IPS-20b (cell line): ENCODE measurements at regions not wholly inside any gene's neighbourhood (a gene's known extent, or its start where the extent isn't known, plus 50 kb on each side); places are given as distances from the start of the nearest gene placed in this dataset.
"Not testable (repeated sequence)": the region's sequence is repeated elsewhere in the genome, so short reads cannot be mapped to it uniquely, and the experiment has no call there.

ENCODE experiments used
- H3K27ac ChIP-seq: one replicate; pipeline ENCODE4 v1.5.1; 2013; ENCODE audit warnings: low read length
- H3K27me3 ChIP-seq: 2 replicates; pipeline ENCODE4 v1.6.1; 2013; ENCODE audit warnings: mild to moderate bottlenecking, low read length, inconsistent platforms; ENCODE audit not compliant: insufficient read depth
- H3K36me3 ChIP-seq: 2 replicates; pipeline ENCODE4 v1.6.1; 2013; ENCODE audit warnings: low read depth, mild to moderate bottlenecking, inconsistent platforms, low read length, moderate library complexity; ENCODE audit not compliant: insufficient read depth
- H3K4me1 ChIP-seq: 2 replicates; pipeline ENCODE4 v1.6.1; 2013; ENCODE audit warnings: mild to moderate bottlenecking, control low read depth, inconsistent platforms, low read length, moderate library complexity; ENCODE audit not compliant: insufficient read depth
- H3K4me3 ChIP-seq: 2 replicates; pipeline ENCODE4 v1.5.1; 2013; ENCODE audit warnings: mild to moderate bottlenecking, low read length, inconsistent platforms
- H3K9ac ChIP-seq: 2 replicates; pipeline ENCODE4 v1.6.1; 2013; ENCODE audit warnings: low read depth, mild to moderate bottlenecking, inconsistent platforms, low read length, moderate library complexity
- H3K9me3 ChIP-seq: 2 replicates; pipeline ENCODE4 v1.6.1; 2013; ENCODE audit warnings: mild to moderate bottlenecking, low read depth, low read length, inconsistent platforms; ENCODE audit not compliant: insufficient read depth

- not testable (repeated sequence) for H3K36me3 ChIP-seq, H3K4me3 ChIP-seq, H3K4me1 ChIP-seq, H3K9me3 ChIP-seq, H3K9ac ChIP-seq, H3K27me3 ChIP-seq, H3K27ac ChIP-seq
Observed at GRCh38 chr2:95713470-95714177, 121.8 kb downstream of the TRIM43 start.

DNA sequence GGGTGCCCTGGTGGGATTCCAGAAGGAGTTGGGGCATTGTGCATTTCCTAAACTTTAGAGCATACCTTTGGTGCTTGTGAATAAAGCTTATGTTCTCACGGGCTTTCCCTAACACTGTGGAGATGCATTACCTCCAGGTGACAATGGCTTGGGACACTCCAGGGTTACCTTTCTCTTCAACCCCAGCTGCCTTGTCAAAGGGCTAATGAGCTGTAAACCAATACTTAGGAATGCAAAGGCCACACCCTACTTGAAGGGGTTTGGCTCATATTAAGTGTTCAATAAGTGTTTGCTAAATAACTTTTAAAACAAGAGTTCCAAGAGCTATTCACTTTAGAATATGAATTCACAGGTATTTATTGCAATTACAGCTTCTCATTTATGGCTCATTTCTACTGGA, 122.6 kb downstream of the TRIM43 start:
- not testable (repeated sequence) for H3K4me1 ChIP-seq, H3K9ac ChIP-seq, H3K27ac ChIP-seq, H3K36me3 ChIP-seq, H3K4me3 ChIP-seq, H3K27me3 ChIP-seq, H3K9me3 ChIP-seq

DNA sequence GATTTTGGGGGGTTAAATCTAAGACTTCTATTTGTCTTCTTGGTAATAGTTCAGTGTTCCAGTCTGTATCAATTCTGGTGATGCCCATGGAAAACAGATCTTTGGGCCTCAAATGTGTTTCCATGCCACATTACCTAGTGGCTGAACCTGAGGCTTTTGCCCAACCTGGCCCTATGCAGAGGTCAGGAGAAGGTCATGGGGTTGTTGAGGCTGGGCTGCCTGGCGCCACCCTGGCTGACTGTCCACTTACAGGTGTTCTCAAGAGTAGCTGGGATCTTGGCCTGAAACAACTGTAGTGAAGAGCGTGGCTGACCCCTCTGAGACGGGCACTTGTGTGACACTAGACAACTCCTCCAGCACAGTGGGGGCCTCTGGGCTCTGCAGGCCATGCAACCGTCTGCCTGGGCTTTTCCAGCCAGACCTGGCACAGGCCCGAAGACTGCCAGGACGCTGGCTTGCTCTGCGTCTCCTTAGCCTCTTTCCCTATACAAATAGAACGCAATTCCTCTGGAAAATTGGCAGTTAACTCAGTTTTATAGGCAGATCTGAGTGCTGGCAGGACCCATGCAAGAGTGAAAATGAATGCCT, 127.8 kb downstream of the TRIM43 start:
- Histone ChIP-seq H3K4me3 (no peak overlapping the region), H3K9ac (no peak overlapping the region), H3K9me3 (no peaks in the 10 kb centered on the region), H3K4me1 (no peaks in the 10 kb centered on the region), H3K27ac (no peak overlapping the region), H3K36me3 (no peaks in the 10 kb centered on the region), H3K27me3 (no peaks in the 10 kb centered on the region)

- no peak overlapping the region for H3K27ac ChIP-seq
- H3K36me3 ChIP-seq: no peaks in the 10 kb centered on the region
- no peaks in the 10 kb centered on the region for H3K4me1 ChIP-seq
- H3K9me3 ChIP-seq: no peaks in the 10 kb centered on the region
- no peak overlapping the region for H3K4me3 ChIP-seq
- H3K9ac ChIP-seq: no peak overlapping the region
- H3K27me3 ChIP-seq: no peaks in the 10 kb centered on the region
Observed at GRCh38 chr2:95721726-95722125, 129.9 kb downstream of the TRIM43 start.

DNA sequence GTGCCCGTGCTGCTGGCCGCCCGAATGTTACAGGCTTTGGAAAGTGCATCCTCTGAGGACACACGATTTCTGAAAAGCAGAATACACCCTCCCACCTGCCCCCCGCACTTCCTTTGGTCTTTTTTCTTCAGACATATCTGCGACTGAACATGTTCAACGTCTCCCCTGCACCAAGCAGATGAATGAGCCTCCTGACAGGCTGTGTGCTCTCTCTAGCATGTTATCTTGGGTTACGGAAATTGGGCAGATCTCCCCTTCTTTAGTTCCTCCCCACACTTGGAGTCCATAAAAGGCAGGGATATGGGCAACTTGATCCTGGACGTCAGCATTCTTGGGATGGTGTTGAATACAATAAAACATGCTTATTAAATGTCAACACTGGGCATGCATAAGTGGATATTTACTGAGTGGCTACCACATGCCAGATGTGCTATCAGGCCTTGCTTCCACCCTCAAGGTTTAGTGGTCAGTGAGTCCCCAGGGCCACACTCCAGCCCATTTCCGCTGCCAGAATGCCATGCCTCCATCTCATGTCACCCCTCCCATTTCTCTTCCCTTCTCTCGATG, 130.4 kb downstream of the TRIM43 start:
- Histone ChIP-seq H3K4me3 (no peak overlapping the region), H3K27me3 (no peaks in the 10 kb centered on the region), H3K9ac (no peak overlapping the region), H3K27ac (no peak overlapping the region), H3K36me3 (no peaks in the 10 kb centered on the region), H3K9me3 (no peaks in the 10 kb centered on the region), H3K4me1 (no peaks in the 10 kb centered on the region)

- not testable (repeated sequence) for H3K9me3 ChIP-seq
Observed at GRCh38 chr2:95723627-95724210, 131.9 kb downstream of the TRIM43 start.

DNA sequence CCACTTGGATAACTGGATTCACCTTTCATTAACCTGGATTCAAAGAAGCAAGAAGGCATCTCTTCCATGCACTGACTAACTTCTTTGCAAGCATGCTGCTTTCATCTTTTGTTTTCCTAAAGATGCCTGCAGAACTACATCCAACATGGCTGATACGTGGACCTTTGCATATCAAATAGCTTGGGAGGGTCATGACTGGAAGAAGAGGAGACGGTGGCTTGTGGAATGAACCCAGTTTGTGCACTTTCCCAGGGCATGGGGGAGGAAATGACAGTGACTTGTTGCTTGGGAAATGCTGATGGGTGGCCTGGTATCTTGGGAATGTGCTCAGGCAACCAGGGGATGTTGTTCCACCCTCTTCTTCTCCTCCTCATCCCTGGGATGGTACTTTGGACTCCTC, 133.4 kb downstream of the TRIM43 start:
- H3K9ac ChIP-seq, H3K9me3 ChIP-seq, H3K27ac ChIP-seq, H3K4me3 ChIP-seq, H3K36me3 ChIP-seq, H3K4me1 ChIP-seq, H3K27me3 ChIP-seq: not testable (repeated sequence)

More at GRCh38 chr2:95723627-95724210, 131.9 kb downstream of the TRIM43 start:
- H3K9ac ChIP-seq, H3K27me3 ChIP-seq, H3K4me3 ChIP-seq, H3K4me1 ChIP-seq, H3K27ac ChIP-seq, H3K36me3 ChIP-seq: not testable (repeated sequence)

GRCh38 chr2:95725677-95726076, 133.9 kb downstream of the TRIM43 start:
- H3K9ac ChIP-seq, H3K4me3 ChIP-seq, H3K36me3 ChIP-seq, H3K27ac ChIP-seq, H3K9me3 ChIP-seq, H3K27me3 ChIP-seq, H3K4me1 ChIP-seq: not testable (repeated sequence)

DNA sequence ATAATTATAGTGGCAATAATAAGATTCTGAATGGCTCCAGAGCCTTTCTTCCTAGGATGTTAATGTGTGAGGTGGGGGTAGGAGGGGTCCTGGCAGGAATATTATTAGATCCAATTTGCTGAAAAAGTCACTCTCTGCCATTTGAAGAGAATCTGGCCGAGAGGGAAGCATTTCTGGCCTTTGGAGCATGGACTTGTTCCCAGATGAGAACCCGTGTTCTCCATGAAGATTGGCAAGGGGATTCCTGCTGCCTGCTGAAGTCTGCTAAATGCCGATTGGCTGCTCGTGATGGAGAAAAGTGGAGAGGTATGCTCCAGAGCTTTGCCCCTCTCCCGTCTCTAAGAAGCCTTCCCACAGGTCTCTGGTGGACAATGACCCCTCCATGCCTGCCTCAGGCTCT, 135.6 kb downstream of the TRIM43 start:
- not testable (repeated sequence) for H3K36me3 ChIP-seq, H3K4me3 ChIP-seq, H3K4me1 ChIP-seq, H3K27ac ChIP-seq, H3K9ac ChIP-seq, H3K9me3 ChIP-seq, H3K27me3 ChIP-seq

DNA sequence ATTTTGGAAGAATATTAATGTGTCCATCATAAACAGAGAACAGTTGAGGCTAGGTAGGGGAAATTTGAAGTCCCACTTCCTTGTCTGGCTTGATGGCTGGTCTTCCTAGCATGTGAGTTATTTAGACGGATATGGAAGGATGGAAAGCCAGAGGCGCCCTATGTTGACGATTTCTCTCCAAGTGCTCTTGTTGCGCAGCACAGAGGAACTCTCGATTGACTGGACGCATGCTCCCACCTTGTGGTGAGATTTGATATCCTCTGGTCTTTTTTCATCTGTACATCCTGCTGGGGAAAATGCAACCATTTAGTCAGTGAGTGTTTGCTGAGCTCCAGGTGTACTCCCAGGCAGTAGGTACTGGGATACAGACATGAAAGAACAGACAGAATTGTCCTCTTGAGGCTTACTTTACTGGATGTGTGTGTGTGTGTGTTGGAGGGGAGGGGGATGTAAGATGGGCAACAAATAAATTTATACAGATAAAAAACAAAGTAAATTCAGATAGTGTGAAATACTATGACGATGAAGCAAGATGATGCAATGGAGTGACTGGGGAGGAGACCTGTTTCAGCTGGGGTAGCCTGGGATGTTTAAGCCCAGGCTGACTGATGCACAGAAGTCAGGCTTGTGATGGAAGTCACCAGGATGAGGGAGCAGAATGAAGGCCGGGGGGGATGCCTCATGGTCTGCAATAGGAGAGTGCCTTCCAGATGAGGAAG, 137.2 kb downstream of the TRIM43 start:
- no peaks in the 10 kb centered on the region for H3K36me3 ChIP-seq
- no peak overlapping the region for H3K9ac ChIP-seq
- no peak overlapping the region for H3K4me3 ChIP-seq
- no peak overlapping the region for H3K27ac ChIP-seq
- no peaks in the 10 kb centered on the region for H3K27me3 ChIP-seq
- H3K9me3 ChIP-seq: no peaks in the 10 kb centered on the region
- no peaks in the 10 kb centered on the region for H3K4me1 ChIP-seq

GRCh38 chr2:95729597-95729955, 137.8 kb downstream of the TRIM43 start:
- H3K9ac ChIP-seq: no peak overlapping the region
- no peaks in the 10 kb centered on the region for H3K9me3 ChIP-seq
- H3K36me3 ChIP-seq: no peaks in the 10 kb centered on the region
- H3K27ac ChIP-seq: no peak overlapping the region
- no peaks in the 10 kb centered on the region for H3K27me3 ChIP-seq
- H3K4me1 ChIP-seq: no peaks in the 10 kb centered on the region
- no peak overlapping the region for H3K4me3 ChIP-seq

GRCh38 chr2:95730813-95731212, 139.0 kb downstream of the TRIM43 start:
- H3K9ac ChIP-seq: no peak overlapping the region
- H3K27ac ChIP-seq: no peak overlapping the region
- H3K27me3 ChIP-seq: no peaks in the 10 kb centered on the region
- H3K4me3 ChIP-seq: no peak overlapping the region
- H3K36me3 ChIP-seq: no peaks in the 10 kb centered on the region
- H3K4me1 ChIP-seq: no peaks in the 10 kb centered on the region
- H3K9me3 ChIP-seq: no peaks in the 10 kb centered on the region
